Activated T-helper 2 cell treated with anti-CD3 and anti-CD28 coated beads, Interferon-gamma antibody, Interleukin-2, Interleukin-4, amounts not matched to agents 10 μg/mL and 5 μg/mL and 100 μg/mL, durations not matched to agents 14 hours and 24 hours and 36 hours (primary cell): ENCODE measurements at regions not wholly inside any gene's neighbourhood (a gene's known extent, or its start where the extent isn't known, plus 50 kb on each side); places are given as distances from the start of the nearest gene placed in this dataset.
A peak's percentile ranks its signal among the peaks of the same experiment; 100 is the strongest.
"Not testable (repeated sequence)": the region's sequence is repeated elsewhere in the genome, so short reads cannot be mapped to it uniquely, and the experiment has no call there.

Experiments
- DNase-seq: peaks from one replicate; pipeline ENCODE4 v3.0.0; 2021; ENCODE audit warnings: low spot score
- H3K27ac Mint-ChIP-seq: one replicate; pipeline ENCODE4 v1.8.0; 2021; ENCODE audit warnings: mixed read lengths
- H3K27me3 Mint-ChIP-seq: one replicate; pipeline ENCODE4 v1.8.0; 2021; ENCODE audit warnings: low read depth, mixed read lengths
- H3K36me3 Mint-ChIP-seq: one replicate; pipeline ENCODE4 v1.8.0; 2021; ENCODE audit warnings: low read depth, mixed read lengths
- H3K4me1 Mint-ChIP-seq: one replicate; pipeline ENCODE4 v1.8.0; 2021; ENCODE audit warnings: low read depth, mixed read lengths
- H3K4me3 Mint-ChIP-seq: one replicate; pipeline ENCODE4 v1.8.0; 2021; ENCODE audit warnings: low read depth, mild to moderate bottlenecking, moderate library complexity, mixed read lengths
- H3K9me3 Mint-ChIP-seq: one replicate; pipeline ENCODE4 v1.8.0; 2021; ENCODE audit warnings: mixed read lengths
- intact Hi-C: fragments of 100-400 bp; cut with micrococcal nuclease; formaldehyde crosslinking; loops from one replicate; pipeline ENCODE4 v1.15.1; 2023

- no peaks in the 10 kb centered on the region for H3K27me3 Mint-ChIP-seq
- no peak for DNase-seq
- peaks cover 15% of the 10 kb centered on the region for H3K4me1 Mint-ChIP-seq
- intact Hi-C loops, result no loop called here
- H3K9me3 Mint-ChIP-seq, result no peaks in the 10 kb centered on the region
- H3K27ac Mint-ChIP-seq, result no peak overlapping the region
- no peaks in the 10 kb centered on the region for H3K36me3 Mint-ChIP-seq
- H3K4me3 Mint-ChIP-seq, result no peak overlapping the region
Observed at GRCh38 chr2:397521-397920, 109.6 kb upstream of the ALKAL2 start.

DNA sequence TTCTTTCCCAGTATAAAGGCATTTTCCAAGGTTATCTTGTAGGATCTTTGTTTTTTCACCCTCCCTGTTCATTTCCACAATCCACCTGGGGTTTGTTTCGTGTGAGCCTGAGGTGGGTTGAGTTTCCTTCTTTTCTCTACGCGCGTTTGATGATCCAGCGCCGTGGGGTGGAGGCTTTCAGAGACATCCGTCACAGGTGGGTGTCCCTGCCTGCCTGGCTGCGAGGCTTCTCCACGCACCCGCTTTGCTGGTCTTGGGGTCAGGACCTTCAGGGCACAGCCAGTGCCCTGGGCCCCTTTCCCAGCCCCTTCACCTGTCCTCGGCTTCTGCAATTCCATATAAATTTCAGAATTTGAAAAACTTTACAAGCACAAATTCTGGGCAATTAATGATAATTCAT, 109.0 kb upstream of the ALKAL2 start:
- Mint-ChIP-seq H3K27me3 (no peaks in the 10 kb centered on the region), H3K9me3 (no peaks in the 10 kb centered on the region), H3K36me3 (no peaks in the 10 kb centered on the region), H3K27ac (no peak overlapping the region), H3K4me3 (no peak overlapping the region), H3K4me1 (peaks cover 17% of the 10 kb centered on the region)
- no peak for DNase-seq
- intact Hi-C loops, result no loop called here

- no peaks in the 10 kb centered on the region for H3K27me3 Mint-ChIP-seq
- peaks cover 25% of the 10 kb centered on the region for H3K4me1 Mint-ChIP-seq
- DNase-seq, result no peak
- intact Hi-C loops, result no loop called here
- no peaks in the 10 kb centered on the region for H3K36me3 Mint-ChIP-seq
- no peak overlapping the region for H3K27ac Mint-ChIP-seq
- no peaks in the 10 kb centered on the region for H3K9me3 Mint-ChIP-seq
- no peak overlapping the region for H3K4me3 Mint-ChIP-seq
Observed at GRCh38 chr2:395886-396285, 108.0 kb upstream of the ALKAL2 start.

GRCh38 chr2:393711-394696, 106.1 kb upstream of the ALKAL2 start:
- Mint-ChIP-seq H3K9me3 (peaks cover 2% of the 10 kb centered on the region), H3K27ac (peak overlapping the region; percentile 72), H3K27me3 (no peaks in the 10 kb centered on the region), H3K4me3 (peak overlapping the region; percentile 67), H3K4me1 (peaks cover 25% of the 10 kb centered on the region), H3K36me3 (no peaks in the 10 kb centered on the region)
- DNase-seq, result peak; percentile 68
- intact Hi-C loops, result loop anchor here (5.0 kb wide), 3 partner anchors 38 to 132 kb away; partner anchors contain the start of genes ACP1 and SH3YL1

DNA sequence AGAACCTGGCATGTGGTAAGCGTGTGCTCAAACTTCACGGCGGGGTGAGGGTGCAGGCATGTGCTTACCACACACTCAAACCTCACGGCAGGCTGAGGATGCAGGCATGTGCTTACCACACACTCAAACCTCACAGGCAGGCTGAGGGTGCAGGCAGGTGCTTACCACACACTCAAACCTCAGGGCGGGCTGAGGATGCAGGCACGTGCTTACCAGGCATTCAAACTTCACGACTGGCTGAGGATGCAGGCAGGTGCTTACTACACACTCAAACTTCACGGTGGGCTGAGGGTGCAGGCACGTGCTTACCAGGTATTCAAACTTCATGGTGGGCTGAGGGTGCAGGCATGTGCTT, 105.0 kb upstream of the ALKAL2 start:
- intact Hi-C loops, result loop anchor here (5.0 kb wide), 3 partner anchors 39 to 131 kb away; partner anchors contain the start of genes ACP1 and SH3YL1
- no peak for DNase-seq
- no peaks in the 10 kb centered on the region for H3K27me3 Mint-ChIP-seq
- H3K9me3 Mint-ChIP-seq, result peaks cover 5% of the 10 kb centered on the region
- H3K27ac Mint-ChIP-seq, result no peak overlapping the region
- H3K4me1 Mint-ChIP-seq, result peaks cover 25% of the 10 kb centered on the region
- H3K4me3 Mint-ChIP-seq, result no peak overlapping the region
- H3K36me3 Mint-ChIP-seq, result no peaks in the 10 kb centered on the region

GRCh38 chr2:392181-392925, 104.5 kb upstream of the ALKAL2 start:
- Mint-ChIP-seq H3K4me3 (no peak overlapping the region), H3K27ac (no peak overlapping the region), H3K4me1 (peaks cover 25% of the 10 kb centered on the region)

DNA sequence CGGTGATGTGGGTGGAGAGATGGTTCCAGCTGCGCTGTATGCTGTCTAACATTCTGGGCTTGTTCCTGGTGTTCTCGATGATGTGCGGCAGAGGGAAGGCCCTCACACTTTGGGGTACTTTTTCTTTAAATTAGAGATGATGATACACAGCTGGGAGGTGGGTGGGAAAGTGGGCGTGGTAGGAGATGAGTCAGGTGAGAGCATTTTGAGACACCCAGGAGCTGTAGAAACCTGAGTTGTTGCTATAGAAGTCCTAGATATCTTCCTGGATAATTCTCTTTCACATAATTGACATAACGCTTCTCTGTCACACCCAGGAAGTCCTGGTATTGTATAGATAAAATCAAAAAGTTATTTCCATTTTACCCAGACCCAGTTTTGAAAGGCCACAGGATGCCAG, 103.8 kb upstream of the ALKAL2 start:
- no peaks in the 10 kb centered on the region for H3K36me3 Mint-ChIP-seq
- H3K27ac Mint-ChIP-seq, result no peak overlapping the region
- H3K9me3 Mint-ChIP-seq, result peaks cover 5% of the 10 kb centered on the region
- H3K27me3 Mint-ChIP-seq, result peaks cover 1% of the 10 kb centered on the region
- H3K4me1 Mint-ChIP-seq, result peaks cover 25% of the 10 kb centered on the region
- no peak for DNase-seq
- H3K4me3 Mint-ChIP-seq, result no peak overlapping the region
- intact Hi-C loops, result loop anchor here (5.0 kb wide), 3 partner anchors 41 to 129 kb away; partner anchors contain the start of genes ACP1 and SH3YL1

More at GRCh38 chr2:392181-392925, 104.5 kb upstream of the ALKAL2 start:
- Mint-ChIP-seq H3K27me3 (no peaks in the 10 kb centered on the region), H3K36me3 (no peaks in the 10 kb centered on the region), H3K9me3 (peaks cover 5% of the 10 kb centered on the region)
- no peak for DNase-seq
- intact Hi-C loops, result loop anchor here (5.0 kb wide), 3 partner anchors 40 to 130 kb away; partner anchors contain the start of genes ACP1 and SH3YL1

- peaks cover 1% of the 10 kb centered on the region for H3K27me3 Mint-ChIP-seq
- no peak overlapping the region for H3K4me3 Mint-ChIP-seq
- H3K36me3 Mint-ChIP-seq, result no peaks in the 10 kb centered on the region
- H3K9me3 Mint-ChIP-seq, result peaks cover 5% of the 10 kb centered on the region
- H3K27ac Mint-ChIP-seq, result no peak overlapping the region
- intact Hi-C loops, result loop anchor here (5.0 kb wide), 3 partner anchors 41 to 129 kb away; partner anchors contain the start of genes ACP1 and SH3YL1
- no peak for DNase-seq
- peaks cover 25% of the 10 kb centered on the region for H3K4me1 Mint-ChIP-seq
Observed at GRCh38 chr2:390959-391358, 103.1 kb upstream of the ALKAL2 start.

DNA sequence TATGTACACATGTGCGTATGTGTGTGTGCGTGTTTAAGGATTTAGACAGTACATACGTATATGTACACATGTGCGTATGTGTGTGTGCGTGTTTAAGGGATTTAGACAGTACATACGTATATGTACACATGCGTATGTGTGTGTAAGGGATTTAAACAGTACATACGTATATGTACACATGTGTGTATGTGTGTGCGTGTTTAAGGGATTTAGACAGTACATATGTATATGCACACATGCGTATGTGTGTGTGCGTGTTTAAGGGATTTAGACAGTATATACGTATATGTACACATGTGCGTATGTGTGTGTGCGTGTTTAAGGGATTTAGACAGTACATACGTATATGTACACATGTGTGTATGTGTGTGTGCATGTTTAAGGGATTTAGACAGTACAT, 102.1 kb upstream of the ALKAL2 start:
- intact Hi-C loops, result loop anchor here (5.0 kb wide), 3 partner anchors 42 to 128 kb away; partner anchors contain the start of genes ACP1 and SH3YL1
- not testable (repeated sequence) for H3K9me3 Mint-ChIP-seq, H3K27ac Mint-ChIP-seq, DNase-seq, H3K4me3 Mint-ChIP-seq, H3K27me3 Mint-ChIP-seq, H3K36me3 Mint-ChIP-seq
- peaks cover 25% of the 10 kb centered on the region for H3K4me1 Mint-ChIP-seq

DNA sequence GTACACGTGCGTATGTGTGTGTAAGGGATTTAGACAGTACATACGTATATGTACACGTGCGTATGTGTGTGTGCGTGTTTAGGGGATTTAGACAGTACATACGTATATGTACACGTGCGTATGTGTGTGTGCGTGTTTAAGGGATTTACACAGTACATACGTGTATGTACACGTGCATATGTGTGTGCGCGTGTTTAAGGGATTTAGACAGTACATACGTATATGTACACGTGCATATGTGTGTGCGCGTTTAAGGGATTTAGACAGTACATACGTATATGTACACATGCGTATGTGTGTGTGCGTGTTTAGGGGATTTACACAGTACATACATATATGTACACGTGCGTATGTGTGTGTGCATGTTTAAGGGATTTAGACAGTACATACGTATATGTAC, 100.9 kb upstream of the ALKAL2 start:
- H3K36me3 Mint-ChIP-seq, H3K4me3 Mint-ChIP-seq: not testable (repeated sequence)

DNA sequence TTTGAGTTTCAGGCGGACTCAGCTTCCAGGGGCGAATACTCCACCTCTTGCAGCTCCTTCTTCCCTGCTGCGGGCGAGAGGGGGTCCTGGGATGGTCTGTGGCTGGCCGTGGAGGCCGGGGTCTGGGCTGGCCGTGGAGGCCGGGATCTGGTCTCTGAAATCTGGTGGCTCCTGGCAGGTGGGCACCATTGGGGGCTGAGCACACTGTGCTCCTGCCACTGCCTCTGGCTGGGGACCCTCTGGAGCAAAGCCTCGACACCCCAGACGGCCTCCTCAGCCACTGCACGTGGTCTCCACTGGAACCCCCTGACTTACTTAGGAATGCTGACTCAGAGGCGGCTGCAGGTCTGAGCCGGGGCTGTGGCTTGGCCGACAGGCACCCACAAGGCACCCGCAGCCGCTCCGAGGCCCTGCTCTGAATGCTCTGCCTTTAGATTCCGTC, 100.1 kb upstream of the ALKAL2 start:
- peaks cover 11% of the 10 kb centered on the region for H3K4me1 Mint-ChIP-seq
- peaks cover 1% of the 10 kb centered on the region for H3K27me3 Mint-ChIP-seq
- H3K9me3 Mint-ChIP-seq, result peaks cover 5% of the 10 kb centered on the region
- H3K27ac Mint-ChIP-seq, result no peak overlapping the region
- intact Hi-C loops, result no loop called here
- DNase-seq, result no peak
- H3K36me3 Mint-ChIP-seq, result no peaks in the 10 kb centered on the region
- H3K4me3 Mint-ChIP-seq, result no peak overlapping the region

More for the DNA sequence above, 100.9 kb upstream of the ALKAL2 start:
- H3K27ac Mint-ChIP-seq, intact Hi-C loops, H3K27me3 Mint-ChIP-seq, DNase-seq, H3K9me3 Mint-ChIP-seq: not testable (repeated sequence)
- H3K4me1 Mint-ChIP-seq, result peaks cover 17% of the 10 kb centered on the region

DNA sequence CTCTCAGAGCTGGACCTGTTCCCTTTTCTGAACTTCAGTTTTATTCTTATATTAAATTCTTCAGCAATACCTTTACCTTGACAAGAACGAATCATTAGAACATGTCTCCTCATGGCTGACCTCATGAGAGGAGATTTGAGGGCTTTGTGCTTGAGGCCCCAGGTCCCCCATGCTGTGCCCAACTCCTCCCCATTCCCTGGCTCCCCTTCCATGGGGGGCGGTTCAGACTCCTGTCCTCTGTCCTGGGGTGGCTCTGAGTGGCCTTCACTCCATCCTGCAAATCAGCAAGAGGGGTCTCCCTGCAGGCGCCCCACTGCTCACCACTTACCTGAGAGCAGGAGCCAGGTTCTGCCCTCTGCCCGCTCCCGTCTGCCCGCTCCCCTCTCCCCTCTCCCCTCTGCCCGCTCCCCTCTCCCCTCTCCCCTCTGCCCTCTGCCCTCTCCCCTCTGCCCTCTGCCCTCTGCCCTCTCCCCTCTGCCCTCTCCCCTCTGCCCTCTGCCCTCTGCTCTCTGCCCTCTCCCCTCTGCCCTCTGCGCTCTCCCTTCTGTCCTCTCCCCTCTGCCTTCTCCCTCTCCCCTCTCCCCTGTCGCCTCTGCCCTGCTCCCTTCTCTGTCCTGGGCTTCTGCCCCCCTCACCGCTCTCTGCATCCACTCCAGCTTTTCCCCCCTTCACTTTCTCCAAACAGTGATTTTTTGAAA, 98.7 kb upstream of the ALKAL2 start:
- H3K4me3 Mint-ChIP-seq, result no peak overlapping the region
- no peak overlapping the region for H3K27ac Mint-ChIP-seq
- H3K36me3 Mint-ChIP-seq, result no peaks in the 10 kb centered on the region
- no peak for DNase-seq
- peaks cover 5% of the 10 kb centered on the region for H3K9me3 Mint-ChIP-seq
- H3K27me3 Mint-ChIP-seq, result peaks cover 1% of the 10 kb centered on the region
- H3K4me1 Mint-ChIP-seq, result peaks cover 4% of the 10 kb centered on the region
- intact Hi-C loops, result no loop called here
